Endothelial cell of umbilical vein (primary cell): ENCODE measurements at regions not wholly inside any gene's neighbourhood (a gene's known extent, or its start where the extent isn't known, plus 50 kb on each side); places are given as distances from the start of the nearest gene placed in this dataset.

ENCODE experiments used
- BruUV-seq: library from RNA; stranded (reverse); fragments of 400-500 nt; replicated peaks from 2 replicates; lab custom pipeline; 2021; lab: Mats Ljungman, UMichigan
- CTCF ChIA-PET: fragments of 300-600, 350-600 bp; sonication (Branson Sonifier 250); formaldehyde crosslinking; loops from one replicate; lab custom pipeline; 2021; ENCODE audit warnings: antibody characterized with exemption, inconsistent platforms; lab: Charles Lee
- POLR2A ChIA-PET: fragments of 300-600, 350-600 bp; sonication (Branson Sonifier 250); formaldehyde crosslinking; loops from one replicate; lab custom pipeline; 2021; ENCODE audit warnings: antibody characterized with exemption, inconsistent platforms; lab: Charles Lee
- DNase-seq: peaks from one replicate; pipeline ENCODE4 v3.0.0-alpha.2; 2011; ENCODE audit warnings: low read depth, low spot score
- FAIRE-seq: peaks from 2 replicates; lab custom pipeline; 2011; peaks lifted over from hg19 to GRCh38; lab: Jason Lieb, UNC
- H2AFZ ChIP-seq: 2 replicates; pipeline ENCODE4 v1.6.0; 2012; ENCODE audit warnings: low read depth, low read length, control low read depth, inconsistent platforms
- H3K27ac ChIP-seq: 2 replicates; pipeline ENCODE4 v1.5.1; 2011; ENCODE audit warnings: low read depth, mild to moderate bottlenecking, control low read depth, low read length, moderate library complexity; ENCODE audit not compliant: insufficient read depth
- H3K27me3 ChIP-seq, 2 experiments: 2 replicates each; pipeline versions ENCODE4 v1.6.0 to v1.6.1; 2011; ENCODE audit warnings: low read length in 2 of 2, mixed read lengths in 1 of 2; ENCODE audit not compliant: control insufficient read depth in 2 of 2, insufficient read depth in 2 of 2
- H3K36me3 ChIP-seq, 2 experiments: 2 replicates in 1 of 2; 3 replicates in 1 of 2; pipeline ENCODE4 v1.5.1; 2011; ENCODE audit warnings: low read length in 2 of 2, mild to moderate bottlenecking in 1 of 2, moderate library complexity in 1 of 2; ENCODE audit not compliant: control insufficient read depth in 2 of 2, insufficient read depth in 2 of 2; ENCODE audit errors: extremely low read depth in 1 of 2
- H3K4me1 ChIP-seq: 3 replicates; pipeline ENCODE4 v1.5.1; 2011; ENCODE audit warnings: mild to moderate bottlenecking, low read length; ENCODE audit not compliant: control insufficient read depth, insufficient read depth; ENCODE audit errors: extremely low read depth
- H3K4me2 ChIP-seq: 2 replicates; pipeline ENCODE4 v1.6.1; 2011; ENCODE audit warnings: low read length, control low read depth, mixed read lengths; ENCODE audit not compliant: insufficient read depth
- H3K4me3 ChIP-seq, 3 experiments: fragments of 200-600 bp in 1 of 3; sonication (generic), shearing (Covaris generic) in 1 of 3; replicated peaks in 1 of 3; 2 replicates each; pipeline ENCODE4 v1.5.1; 2011 to 2016; ENCODE audit warnings: control low read depth in 3 of 3, low read length in 3 of 3, mild to moderate bottlenecking in 2 of 3, inconsistent platforms in 1 of 3, low read depth in 1 of 3, moderate library complexity in 1 of 3; ENCODE audit not compliant: insufficient read depth in 1 of 3
- H3K79me2 ChIP-seq: 2 replicates; pipeline ENCODE4 v1.6.0; 2012; ENCODE audit warnings: low read length, inconsistent platforms; ENCODE audit not compliant: control insufficient read depth, insufficient read depth
- H3K9ac ChIP-seq: replicated peaks from 2 replicates; pipeline ENCODE3; 2011; ENCODE audit warnings: low read length, control low read depth; ENCODE audit not compliant: insufficient read depth; ENCODE audit errors: extremely low read depth
- H3K9me1 ChIP-seq: replicated peaks from 3 replicates; pipeline ENCODE4 v1.6.0; 2011; ENCODE audit warnings: mild to moderate bottlenecking, low read length; ENCODE audit not compliant: control insufficient read depth, insufficient read depth; ENCODE audit errors: extremely low read depth
- H3K9me3 ChIP-seq: replicated peaks from 2 replicates; pipeline ENCODE4 v1.5.1; 2012; ENCODE audit warnings: low read length, inconsistent platforms; ENCODE audit not compliant: control insufficient read depth, insufficient read depth
- H4K20me1 ChIP-seq: replicated peaks from 2 replicates; pipeline ENCODE3; 2011; ENCODE audit warnings: mild to moderate bottlenecking, low read length; ENCODE audit not compliant: control insufficient read depth, insufficient read depth; ENCODE audit errors: extremely low read depth
- CTCF ChIP-seq, 2 donors: IDR thresholded peaks; 1 replicate in 1 of 2; 2 replicates in 1 of 2; pipeline ENCODE4 v1.5.1; 2011; ENCODE audit warnings: low read length in 2 of 2, mild to moderate bottlenecking in 2 of 2, moderate library complexity in 2 of 2, control low read depth in 1 of 2, inconsistent platforms in 1 of 2, low read depth in 1 of 2; ENCODE audit not compliant: insufficient read depth in 1 of 2; ENCODE audit errors: extremely low read depth in 1 of 2
- EZH2 ChIP-seq: IDR thresholded peaks from 2 replicates; pipeline ENCODE4 v1.6.1; 2012; ENCODE audit warnings: borderline replicate concordance, low read depth, mild to moderate bottlenecking, moderate library complexity, low read length, inconsistent platforms; ENCODE audit not compliant: severe bottlenecking
- FOS ChIP-seq: IDR thresholded peaks from 2 replicates; pipeline ENCODE4 v1.6.1; 2011; ENCODE audit warnings: mild to moderate bottlenecking, low read length, moderate library complexity, borderline replicate concordance; ENCODE audit not compliant: insufficient read depth
- GATA2 ChIP-seq: IDR thresholded peaks from 2 replicates; pipeline ENCODE4 v1.7.0; 2011; ENCODE audit warnings: low read depth, mild to moderate bottlenecking, moderate library complexity, mixed read lengths, low read length; ENCODE audit not compliant: insufficient read length, insufficient read depth
- JUN ChIP-seq: IDR thresholded peaks from 2 replicates; pipeline ENCODE4 v1.6.1; 2011; ENCODE audit warnings: borderline replicate concordance, low read depth; ENCODE audit not compliant: insufficient read length, insufficient read depth
- MAX ChIP-seq: IDR thresholded peaks from 2 replicates; pipeline ENCODE4 v1.6.1; 2011; ENCODE audit not compliant: insufficient read depth, insufficient read length
- MYC ChIP-seq: IDR thresholded peaks from one replicate; pipeline ENCODE4 v1.6.1; 2011; ENCODE audit warnings: mild to moderate bottlenecking, low read depth, low read length
- POLR2A ChIP-seq: IDR thresholded peaks from 2 replicates; pipeline ENCODE4 v1.6.1; 2012; ENCODE audit warnings: low read depth, mild to moderate bottlenecking, control low read depth, low read length
- POLR2AphosphoS5 ChIP-seq: IDR thresholded peaks from 2 replicates; pipeline ENCODE4 v1.6.1; 2012; ENCODE audit warnings: low read depth, mild to moderate bottlenecking, control low read depth, low read length, moderate library complexity; ENCODE audit not compliant: insufficient read depth
- dilution Hi-C: fragments of 300-500 bp; cut with MboI; formaldehyde crosslinking; loops from one replicate; pipeline ENCODE4 v1.15.0; 2019; ENCODE audit warnings: low sequenced_read_pairs; ENCODE audit not compliant: extremely low pct_ligation_motif_present
- intact Hi-C: fragments of 100-400 bp; cut with micrococcal nuclease; formaldehyde crosslinking; loops from one replicate; pipeline ENCODE4 v1.10.0; 2022

- TF ChIP-seq MYC = no peak
- TF ChIP-seq POLR2A = no peak
- TF ChIP-seq FOS = no peak
- no peak for TF ChIP-seq POLR2AphosphoS5
- no peak for TF ChIP-seq JUN
- TF ChIP-seq MAX = no peak
- TF ChIP-seq EZH2 = no peak
- no peak for TF ChIP-seq GATA2
- TF ChIP-seq CTCF (IDR thresholded peaks at IDR 0.05; ENCODE audit: extremely low read depth in 1 of 2, insufficient read depth in 1 of 2, low read depth in 1 of 2, low read length in 2 of 2) = no peak
- no TSS peak for BruUV-seq
- FAIRE-seq = no peak
- Histone ChIP-seq H3K9ac (no peak overlapping the region), H3K4me3 (no peak overlapping the region), H3K4me1 (no peaks in the 10 kb centered on the region), H3K9me1 (no peaks in the 10 kb centered on the region), H4K20me1 (no peaks in the 10 kb centered on the region), H2AFZ (no peak overlapping the region), H3K36me3 (no peaks in the 10 kb centered on the region), H3K79me2 (no peaks in the 10 kb centered on the region), H3K27me3 (no peaks in the 10 kb centered on the region), H3K27ac (no peak overlapping the region), H3K4me2 (no peak overlapping the region), H3K9me3 (no peaks in the 10 kb centered on the region)
- dilution Hi-C loops = no loop called here
- intact Hi-C loops = no loop called here
- CTCF ChIA-PET = no interaction called here
- POLR2A ChIA-PET = no interaction called here
- no peak for DNase-seq
These were observed 95.6 kb downstream of the RIPK4 start for GRCh38 chr21:41671212-41671762.
